ENCODE measurements at regions not wholly inside any gene's neighbourhood (a gene's known extent, or its start where the extent isn't known, plus 50 kb on each side); places are given as distances from the start of the nearest gene placed in this dataset.

DNA sequence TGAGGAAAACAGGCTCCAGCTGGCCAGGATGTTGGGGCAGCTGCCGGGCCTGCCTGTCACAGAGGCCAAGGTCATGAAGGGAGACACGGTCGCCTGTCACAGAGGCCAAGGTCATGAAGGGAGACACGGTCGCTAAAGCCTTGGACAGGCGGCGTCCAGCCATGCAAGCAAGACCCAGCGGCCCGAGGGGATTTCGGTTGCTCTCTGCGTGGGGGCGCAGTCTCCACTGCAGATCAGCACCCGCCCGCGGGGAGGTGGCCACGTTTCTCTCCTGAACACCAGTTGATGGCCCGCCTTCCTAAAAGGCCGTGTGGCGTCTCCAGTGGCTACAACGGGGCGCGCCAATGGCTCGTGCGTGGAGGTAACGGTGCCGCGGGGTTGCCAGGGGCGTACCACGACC lies 67.0 kb upstream of the PCGF5 start:
- TF ChIP-seq, protein P1, sequence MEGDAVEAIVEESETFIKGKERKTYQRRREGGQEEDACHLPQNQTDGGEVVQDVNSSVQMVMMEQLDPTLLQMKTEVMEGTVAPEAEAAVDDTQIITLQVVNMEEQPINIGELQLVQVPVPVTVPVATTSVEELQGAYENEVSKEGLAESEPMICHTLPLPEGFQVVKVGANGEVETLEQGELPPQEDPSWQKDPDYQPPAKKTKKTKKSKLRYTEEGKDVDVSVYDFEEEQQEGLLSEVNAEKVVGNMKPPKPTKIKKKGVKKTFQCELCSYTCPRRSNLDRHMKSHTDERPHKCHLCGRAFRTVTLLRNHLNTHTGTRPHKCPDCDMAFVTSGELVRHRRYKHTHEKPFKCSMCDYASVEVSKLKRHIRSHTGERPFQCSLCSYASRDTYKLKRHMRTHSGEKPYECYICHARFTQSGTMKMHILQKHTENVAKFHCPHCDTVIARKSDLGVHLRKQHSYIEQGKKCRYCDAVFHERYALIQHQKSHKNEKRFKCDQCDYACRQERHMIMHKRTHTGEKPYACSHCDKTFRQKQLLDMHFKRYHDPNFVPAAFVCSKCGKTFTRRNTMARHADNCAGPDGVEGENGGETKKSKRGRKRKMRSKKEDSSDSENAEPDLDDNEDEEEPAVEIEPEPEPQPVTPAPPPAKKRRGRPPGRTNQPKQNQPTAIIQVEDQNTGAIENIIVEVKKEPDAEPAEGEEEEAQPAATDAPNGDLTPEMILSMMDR (optimal IDR thresholded peaks at IDR 0.05 in 1 of 3, IDR thresholded peaks at IDR 0.05 in 1 of 3, conservative IDR thresholded peaks at IDR 0.05 in 1 of 3; ENCODE audit: extremely low read depth in 1 of 3, insufficient read depth in 2 of 3, low read length in 3 of 3), result no peak
- no peak for TF ChIP-seq EZH2 (IDR thresholded peaks at IDR 0.05; ENCODE audit: low read length)

Measured in keratinocyte (primary cell).